NCI-H2171 treated with DMSO at 0.1 percent for 48 hours (cell line): ENCODE measurements at regions not wholly inside any gene's neighbourhood (a gene's known extent, or its start where the extent isn't known, plus 50 kb on each side); places are given as distances from the start of the nearest gene placed in this dataset.

Source experiments
- DNase-seq: peaks from one replicate; lab custom pipeline; 2025; lab: John Stamatoyannopoulos, UW

DNA sequence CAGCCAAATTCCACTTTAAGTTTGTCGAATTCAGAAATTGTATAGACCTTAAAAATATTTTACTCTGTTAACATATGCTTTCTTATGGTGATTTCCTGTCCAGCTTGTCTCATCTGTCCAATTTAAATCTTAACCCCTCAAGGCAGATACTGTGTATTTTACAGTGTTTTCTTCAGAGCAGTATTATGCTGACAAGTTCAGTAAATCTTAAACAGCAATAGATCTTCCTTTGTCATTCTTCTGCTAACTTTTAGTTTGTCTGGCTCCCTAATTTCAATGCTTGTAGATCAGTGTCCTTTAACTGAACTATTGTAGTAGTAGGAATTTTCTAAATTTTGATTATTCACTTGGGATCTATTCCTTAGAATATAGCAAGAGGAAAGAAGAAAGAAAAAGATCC, 52.8 kb upstream of the MEIS1 start:
- DNase-seq, result no peak

- DNase-seq, result no peak
These were observed 55.5 kb upstream of the MEIS1 start for GRCh38 chr2:66379473-66379872.

DNA sequence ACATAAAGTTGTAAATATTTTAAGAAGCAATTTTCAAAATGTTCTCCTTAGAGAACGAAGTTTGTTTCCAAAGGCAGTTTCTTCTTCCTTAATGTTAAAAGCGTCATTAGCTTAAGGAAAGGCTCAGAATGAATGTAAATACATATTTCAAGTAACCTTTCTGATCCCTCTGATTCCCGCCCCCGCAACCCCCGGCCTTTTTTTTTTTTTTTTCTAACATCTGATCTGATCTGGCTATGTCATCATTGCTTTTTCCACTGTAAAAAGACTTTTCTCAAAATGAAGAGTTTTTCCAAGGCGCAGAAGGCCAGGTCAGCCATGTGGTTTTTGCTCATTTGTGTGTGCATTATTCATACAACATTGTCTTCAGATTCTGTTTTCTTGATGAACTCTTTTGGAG, 57.1 kb upstream of the MEIS1 start:
- no peak for DNase-seq

DNA sequence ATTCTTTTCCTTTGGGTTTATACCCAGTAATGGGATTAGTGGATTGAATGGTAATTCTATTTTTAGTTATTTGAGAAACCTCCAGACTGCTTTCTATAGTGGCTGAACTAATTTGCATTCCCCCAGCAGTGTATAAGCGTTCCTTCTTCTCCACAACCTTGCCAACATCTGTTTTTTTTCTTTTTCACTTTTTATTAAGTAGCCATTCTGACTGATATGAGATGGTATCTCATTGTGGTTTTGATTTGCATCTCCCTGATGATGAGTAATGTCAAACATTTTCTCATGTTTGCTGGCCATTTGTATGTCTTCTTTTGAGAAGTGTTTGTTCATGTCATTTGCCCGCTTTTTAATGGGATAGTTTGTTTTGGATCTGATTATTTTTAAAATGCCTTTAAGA, 64.1 kb upstream of the MEIS1 start:
- DNase-seq, result no peak

- no peak for DNase-seq
These were observed 68.3 kb upstream of the MEIS1 start for GRCh38 chr2:66366619-66367018.

GRCh38 chr2:66364495-66365333, 70.2 kb upstream of the MEIS1 start:
- DNase-seq, result no peak

DNA sequence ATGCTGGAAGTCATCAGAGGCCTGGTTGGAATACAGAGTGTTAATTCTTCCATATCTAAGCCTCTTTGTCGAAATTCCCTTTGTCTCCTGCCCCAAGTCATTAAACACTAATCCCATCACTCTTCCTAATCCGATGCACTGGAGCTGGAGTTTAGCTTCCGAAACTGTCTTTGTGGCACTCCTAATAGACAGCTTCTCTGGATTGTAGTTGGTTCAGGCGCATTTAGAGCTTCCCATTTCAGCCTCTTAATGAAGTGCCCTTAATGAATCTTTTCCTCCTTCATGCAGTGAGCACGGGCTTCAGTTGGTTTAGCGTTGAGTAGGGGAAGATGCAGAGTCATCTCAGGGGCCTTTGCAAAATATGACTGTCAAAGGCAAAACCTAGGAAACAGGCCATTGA, 72.2 kb upstream of the MEIS1 start:
- no peak for DNase-seq

- DNase-seq, result no peak
These were observed 88.7 kb upstream of the MEIS1 start for GRCh38 chr2:66346231-66346664.

DNA sequence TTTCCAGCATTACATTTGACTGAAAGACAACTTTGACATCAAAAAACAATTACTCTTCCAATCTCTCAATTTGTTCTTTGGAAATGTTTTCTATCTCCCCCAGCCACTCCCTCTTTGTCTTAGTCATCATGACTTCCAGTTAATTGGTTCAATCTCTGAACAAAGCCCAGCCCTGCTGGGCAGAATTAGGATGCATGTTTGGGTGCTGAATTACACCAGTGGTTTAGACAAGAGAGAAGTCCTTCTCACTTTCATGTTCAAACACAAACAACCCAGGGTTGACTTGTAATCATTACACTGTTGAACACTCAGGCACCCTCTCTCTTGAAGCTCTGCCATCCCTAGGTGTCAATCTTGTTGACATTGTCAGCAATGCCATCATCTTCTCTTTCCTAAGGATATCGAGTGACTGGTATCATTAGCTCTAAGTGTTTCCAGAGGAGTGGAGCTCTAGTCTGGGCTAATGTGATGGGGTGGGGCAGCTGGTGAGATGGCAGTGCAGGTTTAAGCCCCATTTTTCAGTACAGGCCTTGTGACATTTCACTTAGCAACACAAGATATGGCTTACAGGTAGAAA, 90.8 kb upstream of the MEIS1 start:
- no peak for DNase-seq

DNA sequence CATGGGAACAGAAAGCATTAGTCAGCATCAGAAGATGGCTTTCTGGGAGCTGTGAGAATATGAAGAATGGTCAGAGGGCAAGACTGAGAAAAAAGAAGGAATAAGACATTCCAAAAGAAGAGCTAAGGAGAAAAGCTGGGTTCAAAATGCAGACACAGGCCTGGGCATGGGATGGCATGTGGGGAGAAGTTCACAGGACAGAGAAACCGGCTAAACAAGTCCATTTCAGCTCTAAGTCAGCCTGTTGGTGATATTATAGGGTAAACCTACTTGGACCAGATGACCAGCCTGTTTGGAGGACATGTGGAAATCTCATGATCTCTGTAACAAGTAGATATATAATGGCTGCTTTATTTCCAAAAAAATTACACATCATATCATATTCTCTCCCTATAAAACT, 91.7 kb upstream of the MEIS1 start:
- no peak for DNase-seq

- no peak for DNase-seq
These were observed 94.4 kb upstream of the MEIS1 start for GRCh38 chr2:66340521-66340920.

GRCh38 chr2:66334237-66335029, 100.5 kb upstream of the MEIS1 start:
- DNase-seq, result no peak

GRCh38 chr2:66331176-66331575, 103.7 kb upstream of the MEIS1 start:
- no peak for DNase-seq

DNA sequence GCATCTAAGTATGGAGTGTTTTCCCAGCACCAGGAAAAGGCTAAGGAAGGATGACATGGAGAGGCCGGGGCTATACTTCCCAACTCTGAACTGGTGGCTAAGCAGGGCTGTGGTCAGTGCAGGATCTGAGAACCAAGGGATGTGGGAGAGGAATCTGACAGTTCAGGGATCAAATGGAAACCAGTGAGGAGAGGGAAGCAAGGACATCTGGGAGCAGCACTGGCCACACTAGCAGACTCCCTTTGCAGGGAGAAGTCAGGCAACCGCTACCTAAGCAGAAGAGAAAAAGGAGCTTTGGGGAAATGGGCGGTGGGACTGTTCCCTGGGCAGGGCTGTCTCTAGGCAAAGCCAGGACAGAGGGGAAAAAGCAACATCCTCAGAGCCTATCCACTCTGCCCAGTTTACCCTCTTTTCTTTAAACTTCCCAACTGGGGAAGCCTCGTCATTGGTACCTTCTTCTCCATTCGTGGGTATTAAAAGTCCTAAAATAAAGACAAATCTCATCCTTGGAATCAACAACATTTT, 105.8 kb upstream of the MEIS1 start:
- DNase-seq, result no peak

DNA sequence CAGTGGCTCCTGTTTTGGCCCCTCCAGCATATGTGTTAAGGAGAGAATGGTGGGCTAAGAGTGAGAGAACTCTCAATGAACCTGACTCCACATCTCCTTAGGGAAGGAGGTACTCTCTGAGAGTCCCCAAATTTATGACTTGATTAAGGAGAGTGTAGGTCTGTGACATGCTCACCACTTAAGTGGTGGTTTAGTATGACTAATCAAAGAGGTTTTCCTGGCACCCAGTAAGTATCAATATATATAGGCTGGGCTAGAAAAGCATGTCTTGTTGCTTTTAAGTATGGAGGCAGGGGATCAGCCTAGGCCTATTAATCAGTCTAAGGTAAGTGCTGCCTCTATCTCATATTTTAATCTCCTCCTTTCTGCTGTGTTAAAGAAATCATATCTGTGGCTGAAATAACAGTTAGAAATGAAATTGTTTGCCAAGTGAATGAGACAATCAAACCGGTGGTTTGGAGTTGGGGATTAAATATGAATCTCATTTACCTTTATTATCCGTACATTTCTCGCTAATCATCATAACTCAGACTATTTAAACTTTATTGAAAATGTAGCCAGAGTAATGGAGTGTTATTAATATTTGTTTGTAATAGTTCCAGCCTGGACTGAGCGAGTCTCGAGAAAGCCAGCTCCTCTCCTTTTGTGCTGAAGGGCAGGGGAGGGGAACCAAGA, 107.7 kb upstream of the MEIS1 start:
- no peak for DNase-seq

DNA sequence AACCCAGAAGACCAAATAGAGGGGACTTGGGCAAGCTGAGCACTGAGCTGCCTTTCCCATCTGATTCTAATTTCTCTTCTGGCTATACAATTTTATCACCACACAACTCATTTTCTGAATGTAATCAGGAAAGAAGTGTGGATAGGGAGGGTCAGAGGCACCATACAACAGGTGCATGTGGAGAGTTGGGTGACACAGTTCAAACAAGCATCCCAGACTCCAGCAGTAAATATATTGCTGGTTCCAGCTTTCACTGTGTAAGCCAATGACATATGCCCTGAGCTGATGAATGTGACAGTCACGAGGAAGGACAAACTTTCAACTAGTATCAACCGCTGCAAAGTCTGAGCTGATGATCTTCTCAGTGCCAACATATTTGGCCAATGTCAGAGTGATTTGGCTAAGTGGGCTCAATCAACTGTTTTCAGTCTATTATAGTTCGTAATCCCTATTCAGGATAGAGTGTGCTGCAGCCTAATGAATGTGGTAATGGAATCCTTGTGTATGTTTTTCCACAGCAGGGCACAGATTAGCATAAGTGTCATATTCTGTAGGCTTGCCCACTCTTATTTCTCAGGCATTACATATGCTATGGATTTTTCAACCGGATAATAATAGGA, 109.9 kb upstream of the MEIS1 start:
- no peak for DNase-seq

GRCh38 chr2:66324356-66324755, 110.6 kb upstream of the MEIS1 start:
- no peak for DNase-seq

DNA sequence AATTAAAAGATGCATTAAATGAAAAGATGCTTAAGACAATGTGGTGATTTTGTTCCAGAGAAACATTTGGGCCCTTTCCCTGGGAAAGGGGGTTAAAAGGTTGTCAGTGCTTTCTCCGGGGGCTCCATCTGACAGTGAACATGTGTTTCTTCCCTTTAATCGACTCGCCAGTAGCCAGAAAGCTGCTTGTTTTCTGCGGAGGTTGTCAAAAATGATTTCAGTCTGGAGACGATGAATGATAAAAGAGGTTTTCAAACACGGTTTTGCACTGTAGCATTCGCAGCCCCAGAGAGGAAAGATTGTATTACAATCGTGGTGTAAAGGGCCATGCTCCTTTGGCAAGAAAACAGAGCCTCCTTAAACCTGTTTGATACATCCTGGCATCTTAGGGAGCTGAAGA, 111.5 kb upstream of the MEIS1 start:
- no peak for DNase-seq

GRCh38 chr2:66322506-66323260, 112.2 kb upstream of the MEIS1 start:
- no peak for DNase-seq

- no peak for DNase-seq
These were observed 116.8 kb upstream of the MEIS1 start for GRCh38 chr2:66318009-66318561.
